T-cell (primary cell): ENCODE measurements at regions not wholly inside any gene's neighbourhood (a gene's known extent, or its start where the extent isn't known, plus 50 kb on each side); places are given as distances from the start of the nearest gene placed in this dataset.
"Not testable (repeated sequence)": the region's sequence is repeated elsewhere in the genome, so short reads cannot be mapped to it uniquely, and the experiment has no call there.

Experiments
- ATAC-seq, 4 experiments: fragments of 200-7000 bp in 3 of 4; fragments of 150-1000 bp in 1 of 4; cut with Tn5 transposase; replicated peaks in 1 of 4; 1 replicate in 3 of 4; 2 replicates in 1 of 4; pipeline ENCODE4 v1.10.0; 2021; ENCODE audit warnings: moderate library complexity in 3 of 4, mild to moderate bottlenecking in 2 of 4, moderate number of reproducible peaks in 1 of 4
- CTCF ChIA-PET, 2 donors: fragments of 300-600 bp; sonication (Branson Sonifier 250); formaldehyde crosslinking; loops; one replicate each; lab custom pipeline; 2022; ENCODE audit warnings: antibody characterized with exemption in 2 of 2; lab: Charles Lee
- POLR2A ChIA-PET, 2 donors: fragments of 300-600 bp; sonication (Branson Sonifier 250); formaldehyde crosslinking; loops; one replicate each; lab custom pipeline; 2022; ENCODE audit warnings: antibody characterized with exemption in 2 of 2; lab: Charles Lee
- DNase-seq, 35 experiments: peaks; one replicate each; pipeline versions ENCODE4 v3.0.0 to v3.0.0-alpha.2; 2013 to 2023
- H3K27ac ChIP-seq: one replicate; pipeline ENCODE4 v1.5.1; 2013; ENCODE audit warnings: low read length
- H3K27me3 ChIP-seq, 2 experiments: replicated peaks in 1 of 2; 1 replicate in 1 of 2; 2 replicates in 1 of 2; pipeline versions ENCODE4 v1.6.1 to v1.7.0; 2013; ENCODE audit warnings: low read length in 1 of 2, mixed read lengths in 1 of 2; ENCODE audit not compliant: control insufficient read depth in 2 of 2, insufficient read depth in 2 of 2; ENCODE audit errors: extremely low read depth in 1 of 2
- H3K36me3 ChIP-seq, 2 donors: 1 replicate in 1 of 2; 2 replicates in 1 of 2; pipeline versions ENCODE4 v1.6.1 to v1.7.0; 2013; ENCODE audit warnings: low read length in 1 of 2; ENCODE audit not compliant: control insufficient read depth in 2 of 2, insufficient read depth in 1 of 2; ENCODE audit errors: extremely low read depth in 1 of 2
- H3K4me1 ChIP-seq, 2 experiments: 1 replicate in 1 of 2; 2 replicates in 1 of 2; pipeline versions ENCODE4 v1.6.1 to v1.7.0; 2013; ENCODE audit warnings: low read length in 2 of 2, mixed read lengths in 1 of 2; ENCODE audit not compliant: insufficient read depth in 2 of 2, control insufficient read depth in 1 of 2; ENCODE audit errors: extremely low read depth in 1 of 2
- H3K4me3 ChIP-seq, 2 donors: 1 replicate in 1 of 2; 2 replicates in 1 of 2; pipeline versions ENCODE4 v1.5.1 to v1.7.0; 2013; ENCODE audit warnings: mild to moderate bottlenecking in 2 of 2, low read length in 1 of 2, moderate library complexity in 1 of 2; ENCODE audit not compliant: control insufficient read depth in 1 of 2; ENCODE audit errors: extremely low read depth in 1 of 2
- H3K9me3 ChIP-seq: 2 replicates; pipeline ENCODE4 v1.7.0; 2013
- H3K27ac Mint-ChIP-seq, 2 donors: one replicate each; pipeline ENCODE4 v1.8.0; 2020 to 2021; ENCODE audit warnings: mild to moderate bottlenecking in 2 of 2, mixed read lengths in 2 of 2
- H3K27me3 Mint-ChIP-seq, 2 donors: one replicate each; pipeline ENCODE4 v1.8.0; 2021 to 2022; ENCODE audit warnings: mixed read lengths in 2 of 2
- H3K36me3 Mint-ChIP-seq: one replicate; pipeline ENCODE4 v1.8.0; 2021; ENCODE audit warnings: mixed read lengths
- H3K4me1 Mint-ChIP-seq, 3 donors: one replicate each; pipeline ENCODE4 v1.8.0; 2020 to 2022; ENCODE audit warnings: mixed read lengths in 3 of 3, mild to moderate bottlenecking in 1 of 3
- H3K4me3 Mint-ChIP-seq, 3 donors: one replicate each; pipeline ENCODE4 v1.8.0; 2020 to 2022; ENCODE audit warnings: mild to moderate bottlenecking in 3 of 3, mixed read lengths in 3 of 3, moderate library complexity in 3 of 3
- H3K9me3 Mint-ChIP-seq, 3 donors: one replicate each; pipeline ENCODE4 v1.8.0; 2020 to 2022; ENCODE audit warnings: mixed read lengths in 3 of 3
- WGBS: methylation state at CpG from one replicate; pipeline ENCODE4 v1.1.5; 2013; ENCODE audit warnings: missing lambda C conversion rate; ENCODE audit not compliant: insufficient coverage; 5-methylcytosine and 5-hydroxymethylcytosine counted together

GRCh38 chr1:57578680-57579079, 154.8 kb upstream of the DAB1 start:
- H3K4me3 Mint-ChIP-seq, result no peak overlapping the region
- peaks cover 0 to 4% (median 0%) of the 10 kb centered on the region in 3 donors for H3K9me3 Mint-ChIP-seq
- H3K4me1 Mint-ChIP-seq, result no peaks in the 10 kb centered on the region

DNA sequence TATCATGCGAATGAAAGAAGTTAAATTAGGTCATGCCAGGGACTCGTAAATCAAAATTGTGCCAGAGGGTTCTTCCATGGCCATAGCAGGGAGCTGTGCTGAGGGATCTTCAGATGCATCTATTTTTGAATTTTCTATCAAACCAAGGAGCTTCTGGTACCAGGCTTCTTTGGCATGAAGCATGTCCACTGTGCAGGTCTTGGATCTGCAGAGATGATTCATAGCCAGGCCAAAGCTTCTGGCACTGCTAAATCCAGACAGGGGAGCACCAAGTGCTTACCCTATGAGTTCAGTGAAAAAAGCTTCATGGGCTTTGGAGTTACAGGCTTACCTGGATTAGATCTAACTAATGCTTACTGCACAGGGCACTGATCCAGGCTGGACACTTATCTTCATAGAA, 154.2 kb upstream of the DAB1 start:
- 64% methylated on average over 2 of the region's 2 CpGs for WGBS
- peaks cover 0 to 4% (median 0%) of the 10 kb centered on the region in 3 donors for H3K9me3 Mint-ChIP-seq
- Histone ChIP-seq H3K27ac (no peak overlapping the region), H3K27me3 (no peaks in the 10 kb centered on the region), H3K4me1 (no peaks in the 10 kb centered on the region), H3K36me3 (no peaks in the 10 kb centered on the region), H3K9me3 (no peaks in the 10 kb centered on the region), H3K4me3 (no peak overlapping the region)
- no peaks in the 10 kb centered on the region for H3K4me1 Mint-ChIP-seq
- no peaks in the 10 kb centered on the region for H3K36me3 Mint-ChIP-seq
- H3K4me3 Mint-ChIP-seq, result no peak overlapping the region
- ATAC-seq (no peak), DNase-seq (no peak)
- ChIA-PET CTCF (no interaction called here), POLR2A (no interaction called here)
- H3K27me3 Mint-ChIP-seq, result no peaks in the 10 kb centered on the region
- H3K27ac Mint-ChIP-seq, result no peak overlapping the region

More at GRCh38 chr1:57578680-57579079, 154.8 kb upstream of the DAB1 start:
- ChIA-PET POLR2A (no interaction called here), CTCF (no interaction called here)
- H3K9me3 ChIP-seq, result no peaks in the 10 kb centered on the region
- no peak overlapping the region for H3K4me3 ChIP-seq
- no peaks in the 10 kb centered on the region for H3K27me3 ChIP-seq
- Mint-ChIP-seq H3K27me3 (no peaks in the 10 kb centered on the region), H3K36me3 (no peaks in the 10 kb centered on the region), H3K27ac (no peak overlapping the region)
- H3K27ac ChIP-seq, result no peak overlapping the region
- H3K4me1 ChIP-seq, result no peaks in the 10 kb centered on the region
- ATAC-seq, result no peak
- no peak for DNase-seq
- no peaks in the 10 kb centered on the region for H3K36me3 ChIP-seq

- Mint-ChIP-seq H3K27ac (no peak overlapping the region), H3K27me3 (no peaks in the 10 kb centered on the region), H3K4me1 (no peaks in the 10 kb centered on the region), H3K9me3 (no peaks in the 10 kb centered on the region), H3K36me3 (no peaks in the 10 kb centered on the region), H3K4me3 (no peak overlapping the region)
- no peaks in the 10 kb centered on the region for H3K4me1 ChIP-seq
- ATAC-seq, result no peak
- H3K4me3 ChIP-seq, result no peak overlapping the region
- no peak overlapping the region for H3K27ac ChIP-seq
- DNase-seq, result no peak
- 69% methylated on average over 2 of the region's 6 CpGs for WGBS
- no peaks in the 10 kb centered on the region for H3K27me3 ChIP-seq
- no peaks in the 10 kb centered on the region for H3K36me3 ChIP-seq
- H3K9me3 ChIP-seq, result no peaks in the 10 kb centered on the region
- CTCF ChIA-PET, result no interaction called here
- POLR2A ChIA-PET, result no interaction called here
These were observed 152.9 kb upstream of the DAB1 start for GRCh38 chr1:57576756-57577155.

GRCh38 chr1:57572016-57572415, 148.2 kb upstream of the DAB1 start:
- DNase-seq, result no peak
- Histone ChIP-seq H3K36me3 (no peaks in the 10 kb centered on the region), H3K4me3 (no peak overlapping the region), H3K27ac (no peak overlapping the region), H3K4me1 (no peaks in the 10 kb centered on the region), H3K27me3 (no peaks in the 10 kb centered on the region), H3K9me3 (no peaks in the 10 kb centered on the region)
- ChIA-PET CTCF (no interaction called here), POLR2A (no interaction called here)
- no peak for ATAC-seq
- Mint-ChIP-seq H3K27me3 (no peaks in the 10 kb centered on the region), H3K36me3 (no peaks in the 10 kb centered on the region), H3K4me3 (no peak overlapping the region), H3K9me3 (peaks cover 0 to 8% (median 3%) of the 10 kb centered on the region in 3 donors), H3K27ac (no peak overlapping the region), H3K4me1 (no peaks in the 10 kb centered on the region)
- WGBS, result 80% methylated on average over 3 of the region's 4 CpGs

DNA sequence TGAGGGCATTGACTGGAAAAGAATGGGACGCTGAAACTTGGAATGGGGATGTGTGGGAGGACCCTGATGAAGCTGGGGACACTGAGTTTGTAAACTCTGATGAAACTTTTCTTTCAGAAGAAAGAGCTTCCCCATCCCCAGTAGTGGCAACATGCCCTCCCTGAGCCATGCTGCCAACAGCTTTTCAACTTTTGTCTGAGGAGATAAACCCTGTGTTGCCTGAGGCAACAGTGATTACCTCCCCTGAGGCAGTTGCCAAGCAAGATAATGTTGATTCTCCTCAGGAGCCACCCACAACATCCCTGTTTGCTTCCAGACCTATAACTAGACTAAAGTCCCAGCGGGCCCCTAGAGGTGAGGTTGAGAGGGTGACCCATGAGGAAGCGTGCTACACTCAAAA, 134.2 kb upstream of the DAB1 start:
- H3K36me3 Mint-ChIP-seq, POLR2A ChIA-PET, H3K9me3 ChIP-seq, H3K27me3 ChIP-seq, H3K27ac Mint-ChIP-seq, H3K4me3 ChIP-seq, ATAC-seq, CTCF ChIA-PET, H3K36me3 ChIP-seq, H3K4me1 ChIP-seq, H3K27ac ChIP-seq, H3K4me1 Mint-ChIP-seq, DNase-seq, H3K27me3 Mint-ChIP-seq, H3K4me3 Mint-ChIP-seq: not testable (repeated sequence)
- H3K9me3 Mint-ChIP-seq, result peaks cover 2 to 12% (median 7%) of the 10 kb centered on the region in 3 donors
- no CpG with 5 or more reads among the region's 3 CpGs for WGBS

DNA sequence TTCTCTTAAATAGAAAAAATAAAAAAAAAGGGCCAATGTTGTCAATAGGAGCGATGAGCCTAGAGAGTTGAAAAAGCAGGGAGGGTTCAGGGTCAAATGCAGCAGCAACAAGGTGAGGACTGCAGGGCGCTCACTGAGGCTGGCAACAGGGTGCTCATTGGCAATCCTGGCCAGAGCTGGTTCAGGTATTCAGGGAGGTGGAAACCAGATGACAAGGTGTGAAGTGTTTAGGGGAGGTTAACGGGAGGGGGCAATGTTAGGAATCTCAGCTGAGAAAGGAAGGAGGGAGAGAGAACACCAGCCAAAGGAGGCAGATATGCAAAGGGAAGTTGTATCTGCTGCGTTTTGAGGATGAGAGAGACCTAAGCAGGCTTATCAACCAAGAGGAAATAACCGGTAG, 129.8 kb upstream of the DAB1 start:
- POLR2A ChIA-PET, result no interaction called here
- H3K4me1 Mint-ChIP-seq, result no peaks in the 10 kb centered on the region
- CTCF ChIA-PET, result no interaction called here
- ATAC-seq (no peak), DNase-seq (no peak)
- no peak overlapping the region for H3K27ac Mint-ChIP-seq
- peaks cover 0 to under 1% of the 10 kb centered on the region in 2 donors for H3K27me3 Mint-ChIP-seq
- Histone ChIP-seq H3K4me3 (no peak overlapping the region), H3K4me1 (no peaks in the 10 kb centered on the region), H3K27ac (no peak overlapping the region), H3K27me3 (no peaks in the 10 kb centered on the region), H3K36me3 (no peaks in the 10 kb centered on the region), H3K9me3 (no peaks in the 10 kb centered on the region)
- 47% methylated on average over 4 of the region's 5 CpGs for WGBS
- H3K36me3 Mint-ChIP-seq, result no peaks in the 10 kb centered on the region
- no peak overlapping the region for H3K4me3 Mint-ChIP-seq
- H3K9me3 Mint-ChIP-seq, result peaks cover 0 to 11% (median 0%) of the 10 kb centered on the region in 3 donors

GRCh38 chr1:57551476-57551875, 127.6 kb upstream of the DAB1 start:
- Mint-ChIP-seq H3K4me1 (no peaks in the 10 kb centered on the region), H3K27me3 (peaks cover 0 to 3% of the 10 kb centered on the region in 2 donors)
- POLR2A ChIA-PET, result no interaction called here

More at GRCh38 chr1:57551476-57551875, 127.6 kb upstream of the DAB1 start:
- no peaks in the 10 kb centered on the region for H3K36me3 ChIP-seq
- H3K27me3 ChIP-seq, result no peaks in the 10 kb centered on the region
- CTCF ChIA-PET, result no interaction called here
- no peak overlapping the region for H3K27ac ChIP-seq
- DNase-seq, result no peak
- H3K9me3 ChIP-seq, result no peaks in the 10 kb centered on the region
- no peaks in the 10 kb centered on the region for H3K4me1 ChIP-seq
- Mint-ChIP-seq H3K4me3 (no peak overlapping the region), H3K36me3 (no peaks in the 10 kb centered on the region), H3K27ac (no peak overlapping the region), H3K9me3 (peaks cover 0 to 6% (median 0%) of the 10 kb centered on the region in 3 donors)
- no CpG with 5 or more reads among the region's 4 CpGs for WGBS
- H3K4me3 ChIP-seq, result no peak overlapping the region
- ATAC-seq, result no peak
